B cell (primary cell): ENCODE measurements at regions not wholly inside any gene's neighbourhood (a gene's known extent, or its start where the extent isn't known, plus 50 kb on each side); places are given as distances from the start of the nearest gene placed in this dataset.

Experiments
- ATAC-seq: fragments of 200-7000 bp; cut with Tn5 transposase; one replicate; pipeline ENCODE4 v1.10.0; 2021; ENCODE audit warnings: low read depth, mild to moderate bottlenecking, moderate number of reproducible peaks, moderate library complexity
- CTCF ChIA-PET: fragments of 350-600 bp; sonication (Branson Sonifier 250); formaldehyde crosslinking; loops from one replicate; lab custom pipeline; 2021; ENCODE audit warnings: antibody characterized with exemption, inconsistent platforms; lab: Charles Lee
- POLR2A ChIA-PET: fragments of 350-600 bp; sonication (Branson Sonifier 250); formaldehyde crosslinking; loops from one replicate; lab custom pipeline; 2021; ENCODE audit warnings: antibody characterized with exemption; lab: Charles Lee
- DNase-seq: peaks from one replicate; pipeline ENCODE4 v3.0.0; 2013
- H2AFZ ChIP-seq: 2 replicates; pipeline ENCODE4 v1.6.1; 2012; ENCODE audit warnings: mild to moderate bottlenecking, low read depth, low read length; ENCODE audit not compliant: insufficient read depth, poor library complexity, severe bottlenecking
- H3K27ac ChIP-seq, 2 donors: 1 replicate in 1 of 2; 2 replicates in 1 of 2; pipeline ENCODE4 v1.5.1; 2012 to 2013; ENCODE audit warnings: low read length in 2 of 2, mild to moderate bottlenecking in 2 of 2, moderate library complexity in 1 of 2
- H3K27me3 ChIP-seq, 4 experiments: fragments of 200-600 bp in 1 of 4; sonication (generic) in 1 of 4; replicated peaks in 1 of 4; 1 replicate in 2 of 4; 2 replicates in 2 of 4; pipeline versions ENCODE4 v1.6.1 to v1.7.0; 2013 to 2016; ENCODE audit warnings: low read length in 3 of 4, mild to moderate bottlenecking in 2 of 4, mixed read lengths in 1 of 4, moderate library complexity in 1 of 4; ENCODE audit not compliant: insufficient read depth in 4 of 4, control insufficient read depth in 3 of 4; ENCODE audit errors: control extremely low read depth in 1 of 4
- H3K36me3 ChIP-seq, 2 experiments: replicated peaks in 1 of 2; 1 replicate in 1 of 2; 2 replicates in 1 of 2; pipeline versions ENCODE4 v1.6.1 to v1.7.1; 2013; ENCODE audit warnings: low read length in 1 of 2; ENCODE audit not compliant: insufficient read depth in 2 of 2, control insufficient read depth in 1 of 2; ENCODE audit errors: control extremely low read depth in 1 of 2, extremely low read depth in 1 of 2
- H3K4me1 ChIP-seq, 2 donors: fragments of 200-600 bp in 1 of 2; sonication (generic) in 1 of 2; 1 replicate in 1 of 2; 2 replicates in 1 of 2; pipeline versions ENCODE4 v1.5.1 to v1.6.1; 2013 to 2017; ENCODE audit warnings: low read length in 2 of 2; ENCODE audit not compliant: control insufficient read depth in 2 of 2, insufficient read depth in 2 of 2
- H3K4me2 ChIP-seq: replicated peaks from 2 replicates; pipeline ENCODE3; 2012; ENCODE audit warnings: mild to moderate bottlenecking, low read depth, low read length; ENCODE audit not compliant: poor library complexity, severe bottlenecking
- H3K4me3 ChIP-seq, 5 experiments: fragments of 200-600 bp in 1 of 5; sonication (generic) in 1 of 5; 1 replicate in 3 of 5; 2 replicates in 2 of 5; pipeline versions ENCODE4 v1.5.1 to v1.7.0; 2011 to 2016; ENCODE audit warnings: low read length in 4 of 5, mild to moderate bottlenecking in 4 of 5, low read depth in 2 of 5, control low read depth in 1 of 5, moderate library complexity in 1 of 5; ENCODE audit not compliant: insufficient read depth in 1 of 5; ENCODE audit errors: control extremely low read depth in 1 of 5, extremely low read depth in 1 of 5
- H3K79me2 ChIP-seq: fragments of 200-600 bp; sonication (generic); one replicate; pipeline ENCODE4 v1.6.0; 2016; ENCODE audit warnings: low read length; ENCODE audit not compliant: control insufficient read depth, insufficient read depth
- H3K9ac ChIP-seq: fragments of 200-600 bp; sonication (generic); 2 replicates; pipeline ENCODE4 v1.6.1; 2017; ENCODE audit warnings: mild to moderate bottlenecking, low read length, moderate library complexity
- H3K9me3 ChIP-seq, 3 donors: one replicate each; pipeline versions ENCODE4 v1.6.1 to v1.7.1; 2013; ENCODE audit warnings: low read length in 2 of 3; ENCODE audit not compliant: control insufficient read depth in 2 of 3, insufficient read depth in 1 of 3; ENCODE audit errors: control extremely low read depth in 1 of 3
- H4K20me1 ChIP-seq: 2 replicates; pipeline ENCODE4 v1.6.0; 2012; ENCODE audit warnings: mild to moderate bottlenecking, low read length; ENCODE audit not compliant: insufficient read depth, control insufficient read depth, poor library complexity, severe bottlenecking
- H3K27ac Mint-ChIP-seq: one replicate; pipeline ENCODE4 v1.8.0; 2021; ENCODE audit warnings: mixed read lengths
- H3K27me3 Mint-ChIP-seq: one replicate; pipeline ENCODE4 v1.8.0; 2021; ENCODE audit warnings: mixed read lengths
- H3K4me1 Mint-ChIP-seq: one replicate; pipeline ENCODE4 v1.8.0; 2021; ENCODE audit warnings: mixed read lengths
- H3K4me3 Mint-ChIP-seq: one replicate; pipeline ENCODE4 v1.8.0; 2021; ENCODE audit warnings: mixed read lengths
- H3K9me3 Mint-ChIP-seq: one replicate; pipeline ENCODE4 v1.8.0; 2022; ENCODE audit warnings: mixed read lengths; ENCODE audit not compliant: insufficient read depth
- EZH2 ChIP-seq: IDR thresholded peaks from 2 replicates; pipeline ENCODE4 v1.6.1; 2012; ENCODE audit warnings: borderline replicate concordance, low read depth, mild to moderate bottlenecking, moderate library complexity, low read length; ENCODE audit not compliant: insufficient read depth, poor library complexity, severe bottlenecking
- WGBS: methylation state at CpG from one replicate; pipeline ENCODE4 v1.1.5; 2013; ENCODE audit warnings: missing lambda C conversion rate; ENCODE audit not compliant: insufficient coverage; 5-methylcytosine and 5-hydroxymethylcytosine counted together
- intact Hi-C: fragments of 100-400 bp; cut with micrococcal nuclease; formaldehyde crosslinking; loops from one replicate; pipeline ENCODE4 v1.10.0; 2022
- TF ChIP-seq, protein P1 (sequence below): fragments of 200-600 bp; IDR thresholded peaks from one replicate; pipeline ENCODE4 v1.8.0; 2022; ENCODE audit warnings: antibody characterized with exemption, mild to moderate bottlenecking

DNA sequence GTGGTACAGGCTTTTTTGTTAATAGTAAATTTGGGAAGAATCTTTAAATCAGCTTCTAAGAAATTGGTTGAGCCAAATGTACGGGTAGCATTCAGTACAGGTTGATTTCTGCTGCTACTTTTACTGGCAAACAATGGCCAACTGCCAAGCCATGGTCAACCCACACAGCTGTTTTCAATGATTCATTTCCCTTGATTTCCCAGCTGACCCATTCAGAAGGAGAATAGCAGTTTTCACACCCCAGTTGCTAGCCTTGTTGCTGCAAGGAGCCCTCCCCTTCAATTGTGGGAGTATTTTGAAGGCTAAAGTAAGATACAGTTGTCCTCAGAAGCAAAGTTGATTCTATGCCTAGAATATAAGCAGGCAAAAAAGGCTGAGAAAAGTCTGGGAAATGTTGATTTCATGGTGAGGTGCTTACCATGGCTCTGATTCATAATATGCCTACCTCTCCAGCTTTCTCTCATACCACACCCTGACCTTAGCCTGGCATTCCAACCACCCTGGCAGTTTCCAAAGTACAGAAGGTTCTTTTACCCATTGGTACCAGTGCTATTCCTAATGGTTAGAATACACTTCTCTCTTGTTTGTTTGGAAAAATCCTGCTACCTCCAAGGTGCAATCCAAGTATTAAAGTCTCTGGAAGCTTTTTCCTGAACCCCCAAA is 320.3 kb upstream of the TGFBR2 start:
- no peak overlapping the region for H2AFZ ChIP-seq
- peaks cover 0 to 2% of the 10 kb centered on the region in 2 donors for H3K4me1 ChIP-seq
- no peaks in the 10 kb centered on the region for H3K27me3 ChIP-seq
- H3K4me3 Mint-ChIP-seq, result no peak overlapping the region
- no peak overlapping the region for H3K27ac ChIP-seq
- no peaks in the 10 kb centered on the region for H3K27me3 Mint-ChIP-seq
- H3K4me3 ChIP-seq, result no peak overlapping the region
- H3K4me2 ChIP-seq, result no peak overlapping the region
- DNase-seq, result no peak
- intact Hi-C loops, result no loop called here
- 63% methylated on average over 1 of the region's 1 CpG for WGBS
- H3K9ac ChIP-seq, result no peak overlapping the region
- H3K4me1 Mint-ChIP-seq, result peaks cover 7% of the 10 kb centered on the region
- no peaks in the 10 kb centered on the region for H3K79me2 ChIP-seq
- no peaks in the 10 kb centered on the region for H3K36me3 ChIP-seq
- no peaks in the 10 kb centered on the region for H3K9me3 ChIP-seq
- no peak for TF ChIP-seq EZH2
- TF ChIP-seq, protein P1, sequence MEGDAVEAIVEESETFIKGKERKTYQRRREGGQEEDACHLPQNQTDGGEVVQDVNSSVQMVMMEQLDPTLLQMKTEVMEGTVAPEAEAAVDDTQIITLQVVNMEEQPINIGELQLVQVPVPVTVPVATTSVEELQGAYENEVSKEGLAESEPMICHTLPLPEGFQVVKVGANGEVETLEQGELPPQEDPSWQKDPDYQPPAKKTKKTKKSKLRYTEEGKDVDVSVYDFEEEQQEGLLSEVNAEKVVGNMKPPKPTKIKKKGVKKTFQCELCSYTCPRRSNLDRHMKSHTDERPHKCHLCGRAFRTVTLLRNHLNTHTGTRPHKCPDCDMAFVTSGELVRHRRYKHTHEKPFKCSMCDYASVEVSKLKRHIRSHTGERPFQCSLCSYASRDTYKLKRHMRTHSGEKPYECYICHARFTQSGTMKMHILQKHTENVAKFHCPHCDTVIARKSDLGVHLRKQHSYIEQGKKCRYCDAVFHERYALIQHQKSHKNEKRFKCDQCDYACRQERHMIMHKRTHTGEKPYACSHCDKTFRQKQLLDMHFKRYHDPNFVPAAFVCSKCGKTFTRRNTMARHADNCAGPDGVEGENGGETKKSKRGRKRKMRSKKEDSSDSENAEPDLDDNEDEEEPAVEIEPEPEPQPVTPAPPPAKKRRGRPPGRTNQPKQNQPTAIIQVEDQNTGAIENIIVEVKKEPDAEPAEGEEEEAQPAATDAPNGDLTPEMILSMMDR, result no peak
- ChIA-PET CTCF (interaction anchor here (1.3 kb wide), 1 partner anchor 10 kb away, joined by 4 read pairs; no protein-coding TSS in a partner anchor), POLR2A (no interaction called here)
- H3K27ac Mint-ChIP-seq, result no peak overlapping the region
- no peak for ATAC-seq
- no peaks in the 10 kb centered on the region for H4K20me1 ChIP-seq
- H3K9me3 Mint-ChIP-seq, result no peaks in the 10 kb centered on the region

DNA sequence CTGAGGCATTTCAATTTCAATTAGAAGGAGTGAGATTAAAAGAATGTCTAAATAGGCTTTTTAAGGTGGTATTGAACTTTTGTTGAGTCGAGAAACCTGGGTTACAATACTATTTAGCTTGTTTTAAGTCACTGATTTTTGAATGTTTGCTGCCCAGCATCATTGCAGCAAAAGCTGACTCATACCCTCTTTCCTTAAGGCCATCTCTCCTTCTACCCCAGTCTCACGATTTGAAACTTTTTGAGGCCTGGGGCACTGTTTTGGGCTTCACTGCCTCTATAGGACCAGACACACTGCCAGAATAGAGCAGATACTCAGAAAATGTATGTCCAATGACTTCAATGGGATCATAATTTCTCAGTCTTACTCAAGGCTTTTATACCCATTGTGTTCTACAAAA is 319.6 kb upstream of the TGFBR2 start:
- H2AFZ ChIP-seq, result no peak overlapping the region
- DNase-seq, result no peak
- 100% methylated on average over 1 of the region's 2 CpGs for WGBS
- TF ChIP-seq EZH2, result no peak
- TF ChIP-seq, protein P1, result no peak
- intact Hi-C loops, result no loop called here
- POLR2A ChIA-PET, result no interaction called here
- Mint-ChIP-seq H3K4me3 (no peak overlapping the region), H3K9me3 (no peaks in the 10 kb centered on the region), H3K27ac (no peak overlapping the region), H3K4me1 (peaks cover 7% of the 10 kb centered on the region), H3K27me3 (no peaks in the 10 kb centered on the region)
- no peak for ATAC-seq
- CTCF ChIA-PET, result interaction anchor here (1.3 kb wide), 1 partner anchor 10 kb away, joined by 4 read pairs; no protein-coding TSS in a partner anchor
- H3K36me3 ChIP-seq, result no peaks in the 10 kb centered on the region
- H3K9ac ChIP-seq, result no peak overlapping the region
- no peaks in the 10 kb centered on the region for H3K27me3 ChIP-seq
- H3K9me3 ChIP-seq, result no peaks in the 10 kb centered on the region
- H3K27ac ChIP-seq, result no peak overlapping the region
- H4K20me1 ChIP-seq, result no peaks in the 10 kb centered on the region
- H3K79me2 ChIP-seq, result no peaks in the 10 kb centered on the region
- H3K4me1 ChIP-seq, result peaks cover 0 to 2% of the 10 kb centered on the region in 2 donors
- H3K4me2 ChIP-seq, result no peak overlapping the region
- H3K4me3 ChIP-seq, result no peak overlapping the region
